PC-9 (cell line): ENCODE measurements at regions not wholly inside any gene's neighbourhood (a gene's known extent, or its start where the extent isn't known, plus 50 kb on each side); places are given as distances from the start of the nearest gene placed in this dataset.

ENCODE experiments used
- BruUV-seq: library from RNA; stranded (reverse); fragments of 400-500 nt; replicated peaks from 2 replicates; lab custom pipeline; 2021; lab: Mats Ljungman, UMichigan
- CTCF ChIA-PET: fragments of 300-600 bp; sonication (Branson Sonifier 250); formaldehyde crosslinking; loops from one replicate; lab custom pipeline; 2022; ENCODE audit warnings: antibody characterized with exemption; lab: Charles Lee
- POLR2A ChIA-PET: fragments of 300-600 bp; sonication (Branson Sonifier 250); formaldehyde crosslinking; loops from one replicate; lab custom pipeline; 2022; ENCODE audit warnings: antibody characterized with exemption; ENCODE audit not compliant: unreplicated experiment; lab: Charles Lee
- DNase-seq, 2 experiments: peaks; one replicate each; pipeline versions ENCODE4 v3.0.0 to v3.0.0-alpha.2; 2015 to 2022; ENCODE audit warnings: mixed read lengths in 1 of 2
- H2AFZ ChIP-seq: fragments of 200-600 bp; sonication (generic); 2 replicates; pipeline ENCODE4 v1.8.1; 2017; ENCODE audit warnings: antibody characterized with exemption
- H3F3A ChIP-seq: fragments of 200-600 bp; sonication (generic); 2 replicates; pipeline ENCODE4 v1.8.1; 2017; ENCODE audit warnings: antibody characterized with exemption, mild to moderate bottlenecking, low read depth; ENCODE audit not compliant: insufficient read depth
- H3K27ac ChIP-seq: fragments of 200-600 bp; sonication (generic); 2 replicates; pipeline ENCODE4 v1.6.1; 2016; ENCODE audit warnings: mixed run types
- H3K27me3 ChIP-seq: fragments of 200-600 bp; sonication (generic); 2 replicates; pipeline ENCODE4 v1.6.1; 2016; ENCODE audit warnings: low read depth, mixed run types; ENCODE audit not compliant: insufficient read depth
- H3K36me3 ChIP-seq: fragments of 200-600 bp; sonication (generic); 2 replicates; pipeline ENCODE4 v1.6.1; 2016; ENCODE audit warnings: low read depth, mixed run types
- H3K4me1 ChIP-seq: fragments of 200-600 bp; sonication (generic); replicated peaks from 2 replicates; pipeline ENCODE4 v1.6.1; 2016; ENCODE audit warnings: mixed run types; ENCODE audit not compliant: insufficient read depth
- H3K4me2 ChIP-seq: fragments of 200-600 bp; sonication (generic); 2 replicates; pipeline ENCODE4 v1.6.1; 2017; ENCODE audit warnings: mixed run types
- H3K4me3 ChIP-seq: fragments of 200-600 bp; sonication (generic); 2 replicates; pipeline ENCODE4 v1.6.1; 2016; ENCODE audit warnings: mixed run types
- H3K79me2 ChIP-seq: fragments of 200-600 bp; sonication (generic); 2 replicates; pipeline ENCODE4 v1.6.1; 2017; ENCODE audit warnings: low read depth, mixed run types
- H3K9me2 ChIP-seq: fragments of 200-600 bp; sonication (generic); 2 replicates; pipeline ENCODE4 v1.8.1; 2017; ENCODE audit warnings: mild to moderate bottlenecking; ENCODE audit not compliant: insufficient read depth
- H3K9me3 ChIP-seq: fragments of 200-600 bp; sonication (generic); 2 replicates; pipeline ENCODE4 v1.8.1; 2016; ENCODE audit warnings: low read depth; ENCODE audit not compliant: insufficient read depth
- H4K20me1 ChIP-seq: fragments of 200-600 bp; sonication (generic); 2 replicates; pipeline ENCODE4 v1.8.1; 2017; ENCODE audit not compliant: insufficient read depth
- CTCF ChIP-seq: fragments of 200-600 bp; sonication (generic); conservative IDR thresholded peaks from 2 replicates; pipeline ENCODE4 v1.6.1; 2017; ENCODE audit warnings: mixed run types, antibody characterized with exemption, mild to moderate bottlenecking, moderate library complexity
- EZH2 ChIP-seq: fragments of 200-600 bp; sonication (generic); IDR thresholded peaks from 2 replicates; pipeline ENCODE4 v1.8.0; 2017; ENCODE audit warnings: antibody characterized with exemption, low read depth
- intact Hi-C: fragments of 100-400 bp; cut with micrococcal nuclease; formaldehyde crosslinking; loops from one replicate; pipeline ENCODE4 v1.10.0; 2022; ENCODE audit not compliant: unreplicated experiment

DNA sequence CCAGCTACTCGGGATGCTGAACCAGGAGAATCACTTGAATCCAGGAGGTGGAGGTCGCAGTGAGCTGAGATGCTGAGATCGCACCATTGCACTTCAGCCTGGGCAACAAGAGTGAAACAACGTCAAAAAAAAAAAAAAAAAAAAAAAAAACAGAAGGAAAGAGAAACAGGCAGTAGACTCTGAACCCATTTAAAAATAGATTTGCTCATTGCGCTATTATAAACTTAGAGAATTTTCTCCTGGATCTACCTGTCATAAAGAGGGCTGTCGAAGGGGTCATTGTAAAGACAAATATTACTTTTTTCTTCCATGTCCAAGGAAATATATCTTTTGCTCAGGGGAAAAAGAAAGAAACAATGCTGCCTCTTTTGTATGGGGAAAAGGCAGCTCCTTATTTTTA is 425.0 kb upstream of the ID2 start:
- TF ChIP-seq EZH2, result no peak
- no peak for TF ChIP-seq CTCF
- no peaks in the 10 kb centered on the region for H3K4me1 ChIP-seq
- peaks cover 51% of the 10 kb centered on the region for H3K27me3 ChIP-seq
- no peaks in the 10 kb centered on the region for H4K20me1 ChIP-seq
- intact Hi-C loops, result no loop called here
- no peak overlapping the region for H3K4me2 ChIP-seq
- CTCF ChIA-PET, result no interaction called here
- no peaks in the 10 kb centered on the region for H3F3A ChIP-seq
- H3K9me2 ChIP-seq, result no peaks in the 10 kb centered on the region
- POLR2A ChIA-PET, result no interaction called here
- H3K79me2 ChIP-seq, result no peaks in the 10 kb centered on the region
- H3K4me3 ChIP-seq, result no peak overlapping the region
- no TSS peak for BruUV-seq
- no peaks in the 10 kb centered on the region for H3K9me3 ChIP-seq
- no peaks in the 10 kb centered on the region for H3K36me3 ChIP-seq
- no peak overlapping the region for H3K27ac ChIP-seq
- no peak overlapping the region for H2AFZ ChIP-seq
- no peak for DNase-seq

GRCh38 chr2:8257502-8257901 is 424.4 kb upstream of the ID2 start:
- H3K27ac ChIP-seq, result no peak overlapping the region
- no peak overlapping the region for H3K4me3 ChIP-seq
- H3K27me3 ChIP-seq, result peaks cover 50% of the 10 kb centered on the region
- no peak overlapping the region for H2AFZ ChIP-seq
- no TSS peak for BruUV-seq
- intact Hi-C loops, result no loop called here
- DNase-seq, result no peak
- H3F3A ChIP-seq, result no peaks in the 10 kb centered on the region
- no peak for TF ChIP-seq EZH2
- no peak for TF ChIP-seq CTCF
- no peaks in the 10 kb centered on the region for H4K20me1 ChIP-seq
- ChIA-PET POLR2A (no interaction called here), CTCF (no interaction called here)
- no peaks in the 10 kb centered on the region for H3K36me3 ChIP-seq
- no peaks in the 10 kb centered on the region for H3K4me1 ChIP-seq
- no peaks in the 10 kb centered on the region for H3K9me3 ChIP-seq
- no peak overlapping the region for H3K4me2 ChIP-seq
- no peaks in the 10 kb centered on the region for H3K79me2 ChIP-seq
- H3K9me2 ChIP-seq, result no peaks in the 10 kb centered on the region

GRCh38 chr2:8258406-8258805 is 423.4 kb upstream of the ID2 start:
- Histone ChIP-seq H3K27me3 (peaks cover 54% of the 10 kb centered on the region), H3K4me1 (no peaks in the 10 kb centered on the region), H3K9me3 (no peaks in the 10 kb centered on the region), H2AFZ (no peak overlapping the region), H3K27ac (no peak overlapping the region), H3F3A (no peaks in the 10 kb centered on the region), H3K79me2 (no peaks in the 10 kb centered on the region), H3K36me3 (no peaks in the 10 kb centered on the region), H4K20me1 (no peaks in the 10 kb centered on the region), H3K4me3 (no peak overlapping the region), H3K9me2 (no peaks in the 10 kb centered on the region), H3K4me2 (no peak overlapping the region)
- ChIA-PET CTCF (no interaction called here), POLR2A (no interaction called here)
- intact Hi-C loops, result no loop called here
- no TSS peak for BruUV-seq
- no peak for DNase-seq
- TF ChIP-seq CTCF (no peak), EZH2 (no peak)
